HG02798 (cell line): ENCODE measurements at regions not wholly inside any gene's neighbourhood (a gene's known extent, or its start where the extent isn't known, plus 50 kb on each side); places are given as distances from the start of the nearest gene placed in this dataset.

Experiments used
- ATAC-seq: cut with Tn5 transposase; IDR thresholded peaks from one replicate; pipeline ENCODE4 v1.9.1; 2021; ENCODE audit warnings: mild to moderate bottlenecking; ENCODE audit not compliant: unreplicated experiment, poor library complexity

DNA sequence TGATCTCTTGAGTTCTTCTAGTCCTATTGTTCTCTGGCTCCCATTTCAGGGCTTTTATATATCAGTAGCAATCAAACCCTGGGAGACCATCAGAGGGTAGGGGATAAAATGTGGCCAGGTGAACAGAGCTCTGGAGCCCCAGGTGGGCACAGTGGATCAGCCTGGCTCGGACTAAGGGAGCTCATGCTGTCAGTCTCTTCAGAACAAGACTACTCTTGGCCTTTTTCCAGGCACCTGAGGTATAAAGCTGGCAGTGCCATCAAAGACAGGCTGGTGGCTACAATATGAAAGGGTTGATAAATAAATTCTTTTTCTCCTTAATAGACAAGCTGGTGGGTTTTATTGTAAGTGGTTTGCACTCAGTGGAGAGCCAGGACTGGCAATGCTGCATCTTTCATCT lies 160.0 kb upstream of the CCL2 start:
- ATAC-seq, result no peak

DNA sequence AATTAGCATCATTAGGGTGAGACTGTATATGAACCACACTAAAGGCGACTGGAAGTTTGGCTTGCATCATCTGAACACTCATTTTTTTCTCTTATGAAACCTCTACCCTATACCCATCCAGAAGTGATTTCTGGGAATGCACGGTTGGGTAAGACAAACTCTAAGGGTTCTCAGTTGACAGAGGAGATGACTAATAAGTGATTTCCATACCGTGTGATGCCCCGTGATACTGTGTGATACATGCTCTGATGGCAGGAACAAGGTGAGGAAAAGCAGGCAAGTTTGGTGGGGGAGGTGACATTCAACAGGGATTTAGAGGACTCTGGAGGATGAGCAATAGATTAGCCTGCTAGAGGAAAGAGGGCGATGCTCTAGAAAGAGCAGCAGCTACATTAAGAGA lies 156.4 kb upstream of the CCL2 start:
- ATAC-seq, result no peak

DNA sequence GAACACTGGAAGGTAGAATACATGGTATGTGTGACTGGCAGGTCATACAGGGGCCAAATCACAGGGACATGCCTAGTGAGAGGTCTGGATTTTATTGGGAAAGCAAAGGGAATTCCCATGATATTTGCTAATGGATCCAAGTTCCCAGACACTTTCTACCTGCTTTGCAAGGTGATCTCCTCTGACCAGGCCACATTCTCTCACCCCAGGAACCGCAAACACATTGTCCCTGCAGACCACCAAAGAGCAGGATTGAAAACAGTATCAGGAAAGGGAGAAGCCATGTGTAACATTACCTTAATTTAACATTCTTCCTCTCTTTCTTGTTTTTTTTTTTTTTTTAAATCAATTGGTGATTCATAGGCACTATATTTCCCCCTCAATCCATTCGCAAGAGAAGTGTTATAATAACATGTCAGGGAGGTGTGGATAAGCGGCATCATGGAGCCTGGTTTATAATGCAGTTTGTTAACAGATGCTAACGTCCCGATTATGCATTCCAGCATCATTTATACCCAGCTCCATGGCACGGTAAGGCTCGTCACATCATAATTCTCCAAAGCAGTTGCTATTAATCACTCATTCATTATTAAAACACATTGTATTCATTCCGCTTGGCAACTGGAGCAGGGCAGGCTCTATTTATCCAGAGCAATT lies 155.1 kb upstream of the CCL2 start:
- no peak for ATAC-seq

DNA sequence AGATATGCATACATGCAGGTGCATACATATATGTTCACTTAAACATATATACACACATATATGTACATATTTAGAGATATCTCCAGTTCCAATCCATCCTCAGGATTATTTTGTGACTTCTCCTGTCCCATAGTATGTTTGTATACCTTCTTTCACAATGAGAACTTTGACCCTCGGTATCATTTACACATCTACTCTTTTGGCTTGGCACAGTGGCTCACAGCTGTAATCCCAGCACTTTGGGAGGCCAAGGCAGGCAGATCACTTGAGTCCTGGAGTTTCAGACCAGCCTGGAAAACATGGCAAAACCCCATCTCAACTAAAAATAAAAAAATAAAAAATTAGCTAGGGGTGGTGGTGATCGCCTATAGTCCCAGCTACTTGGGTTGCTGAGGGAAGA lies 148.1 kb upstream of the CCL2 start:
- no peak for ATAC-seq

GRCh38 chr17:34110315-34110714 lies 144.8 kb upstream of the CCL2 start:
- ATAC-seq, result no peak

- ATAC-seq, result no peak
Observed at GRCh38 chr17:34113089-34113488, 142.0 kb upstream of the CCL2 start.

DNA sequence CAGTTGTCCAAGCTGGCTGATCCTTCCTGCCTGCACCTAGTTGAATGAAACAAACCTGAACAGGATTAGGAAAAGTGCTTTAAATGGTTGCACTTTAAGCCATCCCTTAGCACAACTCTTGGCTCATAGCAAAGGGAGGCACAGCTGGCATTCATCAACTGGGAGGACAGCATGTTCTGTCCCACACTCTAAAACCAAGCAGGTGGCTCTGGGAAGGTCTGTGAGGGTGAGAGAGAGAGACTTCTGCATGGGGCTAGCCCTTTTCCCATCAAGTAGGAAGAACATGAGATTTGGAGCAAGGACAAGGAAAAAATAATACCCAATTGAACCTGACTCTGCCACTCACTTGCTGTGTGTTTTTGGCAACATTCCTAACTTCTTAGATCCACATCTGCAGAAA lies 140.9 kb upstream of the CCL2 start:
- ATAC-seq, result no peak

- no peak for ATAC-seq
Observed at GRCh38 chr17:34116306-34116705, 138.8 kb upstream of the CCL2 start.

- no peak for ATAC-seq
Observed at GRCh38 chr17:34117332-34117731, 137.8 kb upstream of the CCL2 start.

DNA sequence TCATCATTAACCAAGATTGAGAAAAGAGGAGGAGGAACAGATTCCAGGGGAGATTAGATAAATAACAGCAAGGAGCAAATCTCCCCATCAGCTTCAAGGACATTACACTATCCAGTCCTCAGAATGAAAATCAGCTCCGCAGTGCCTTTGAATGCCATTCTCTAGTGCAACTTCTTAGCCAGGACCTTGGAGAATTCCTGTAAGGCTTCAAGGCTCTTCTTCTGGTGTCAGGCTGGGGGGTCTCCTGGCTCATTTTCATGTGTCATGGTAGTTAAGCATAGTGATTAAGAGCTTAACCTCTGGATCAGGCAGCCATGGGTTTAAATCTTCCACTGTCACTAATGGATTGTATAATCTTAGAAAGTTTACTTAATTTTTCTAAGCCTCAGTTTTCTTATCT lies 137.3 kb upstream of the CCL2 start:
- no peak for ATAC-seq

DNA sequence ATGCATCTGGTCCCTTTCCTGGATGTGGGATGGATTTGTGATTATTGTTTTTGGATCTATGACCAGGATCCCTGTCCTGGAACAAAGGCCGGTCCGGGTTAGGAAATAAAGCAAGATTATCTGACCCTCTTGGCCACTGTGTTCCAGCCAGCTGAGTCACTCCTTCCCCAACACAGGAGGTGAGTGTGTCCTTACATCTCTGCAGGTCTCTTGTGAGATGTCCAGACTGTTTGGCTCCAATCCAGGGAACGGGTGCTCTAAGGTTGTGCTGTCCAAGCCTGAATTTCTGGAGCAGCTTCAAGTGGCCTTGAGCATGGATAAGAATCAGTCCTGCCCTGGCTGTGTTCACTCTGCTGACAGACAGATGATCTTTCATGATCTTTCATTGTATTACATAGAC lies 136.5 kb upstream of the CCL2 start:
- ATAC-seq, result no peak

DNA sequence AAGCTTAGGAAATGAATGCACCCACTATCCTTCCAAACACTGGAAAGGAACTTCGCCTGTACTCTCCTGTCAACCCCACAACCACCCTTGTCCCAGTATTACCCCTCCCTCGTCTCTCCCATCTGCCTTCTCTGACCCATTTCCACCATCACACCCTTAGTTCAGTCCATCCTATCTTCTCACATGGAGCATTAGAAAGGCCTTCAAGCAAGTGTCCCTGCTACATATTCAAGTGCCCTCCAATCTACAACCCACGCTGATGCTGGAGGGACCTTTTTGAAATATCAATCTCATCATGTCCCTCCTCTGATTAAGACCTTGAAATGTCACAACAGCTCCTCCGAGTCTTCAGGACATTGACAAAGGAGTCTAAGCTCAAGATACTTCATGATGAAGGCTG lies 133.8 kb upstream of the CCL2 start:
- ATAC-seq, result no peak

- ATAC-seq, result no peak
Observed at GRCh38 chr17:34122515-34122914, 132.6 kb upstream of the CCL2 start.

DNA sequence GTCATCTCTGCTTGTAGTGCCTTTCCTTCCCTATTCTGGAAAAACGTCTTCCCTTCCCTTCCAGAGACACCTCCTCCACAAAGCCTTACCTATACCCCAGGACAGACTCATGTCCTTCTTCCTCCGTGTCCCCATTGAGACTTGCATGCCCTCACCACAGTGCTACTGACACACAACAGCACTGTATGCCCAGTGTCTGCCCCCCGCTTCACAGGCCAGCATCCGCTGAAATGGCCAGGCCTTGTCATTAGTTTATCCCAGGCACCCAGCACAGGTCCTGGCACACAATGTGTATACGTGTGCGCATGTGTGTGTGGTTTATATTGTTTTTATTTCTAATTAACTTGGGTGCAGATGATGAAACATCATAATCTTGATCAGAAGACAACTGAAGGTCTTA lies 130.1 kb upstream of the CCL2 start:
- no peak for ATAC-seq

DNA sequence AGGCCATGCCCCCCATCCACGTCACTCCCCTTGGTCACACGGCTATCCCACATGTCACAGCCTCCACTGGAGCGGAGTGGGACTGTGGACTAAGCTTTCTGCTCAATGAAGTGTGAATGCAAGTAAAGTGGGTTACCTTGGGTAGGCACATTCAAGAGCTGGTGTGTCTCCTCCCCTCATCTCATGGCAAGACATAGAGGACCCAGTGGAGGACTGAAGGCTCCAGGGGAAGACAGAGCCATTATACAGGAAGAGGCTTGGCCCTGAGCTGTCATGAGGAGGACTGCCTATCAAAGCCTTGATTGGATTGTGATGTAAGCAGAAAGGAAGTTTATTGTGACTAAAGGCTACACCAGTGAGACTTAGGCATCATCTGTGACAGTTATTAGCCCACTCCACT lies 129.2 kb upstream of the CCL2 start:
- ATAC-seq, result no peak

DNA sequence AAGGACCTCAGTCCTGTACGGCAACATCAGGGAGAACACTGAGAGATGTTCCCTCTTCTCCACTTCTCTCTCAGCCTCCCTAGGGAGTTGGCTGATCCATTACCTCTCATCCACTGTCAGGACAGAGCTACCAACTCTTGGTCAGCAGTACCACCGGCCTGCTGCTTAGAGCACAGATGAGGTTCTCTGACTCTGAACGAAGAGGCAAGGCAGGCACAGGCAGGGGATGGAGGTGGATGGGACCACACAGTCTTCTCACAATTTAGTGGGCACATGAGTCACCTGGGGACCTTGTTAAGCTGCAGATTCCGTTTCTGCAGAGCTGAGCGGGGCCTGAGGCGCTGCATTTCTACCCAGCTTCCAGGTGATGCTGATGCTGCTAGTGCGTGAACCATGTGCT lies 128.6 kb upstream of the CCL2 start:
- ATAC-seq, result no peak

DNA sequence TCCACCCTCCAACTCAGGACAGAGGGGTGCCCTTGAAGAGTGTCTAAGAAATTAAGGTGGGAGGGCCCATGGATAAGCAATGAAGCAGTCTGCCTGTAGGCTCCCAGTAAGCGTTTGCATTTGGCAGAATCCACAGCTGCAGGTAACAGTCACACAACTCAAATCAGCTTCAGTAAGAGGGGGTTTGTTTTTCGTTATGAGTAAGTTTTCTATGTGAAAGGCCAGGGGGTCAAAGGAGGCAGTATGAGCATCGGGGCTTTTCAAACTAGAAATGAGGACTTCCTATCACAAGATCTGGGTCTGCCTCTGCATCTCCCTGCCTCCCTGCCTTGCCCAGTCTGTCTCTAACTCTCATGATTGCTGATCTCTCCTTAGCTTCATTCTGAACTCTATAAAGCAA lies 128.1 kb upstream of the CCL2 start:
- no peak for ATAC-seq

DNA sequence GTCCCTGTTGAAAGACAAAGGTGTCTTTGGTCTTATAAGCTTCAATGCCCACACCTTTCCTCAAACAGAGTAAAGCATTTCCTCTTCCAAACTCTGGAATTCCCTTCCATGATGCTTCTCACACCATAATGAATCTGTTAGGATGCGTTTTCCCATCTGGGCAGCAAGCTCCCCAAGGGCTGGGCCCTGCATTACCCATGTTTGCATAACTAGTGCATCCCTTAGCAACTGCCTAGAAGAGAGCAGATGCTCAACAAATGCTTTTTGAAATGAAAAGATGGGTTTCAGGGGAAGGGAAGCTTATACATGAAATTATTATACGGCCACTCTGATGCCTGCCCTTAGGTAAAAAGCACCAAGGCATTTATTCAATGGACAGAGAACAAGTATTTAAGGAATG lies 124.5 kb upstream of the CCL2 start:
- ATAC-seq, result no peak

DNA sequence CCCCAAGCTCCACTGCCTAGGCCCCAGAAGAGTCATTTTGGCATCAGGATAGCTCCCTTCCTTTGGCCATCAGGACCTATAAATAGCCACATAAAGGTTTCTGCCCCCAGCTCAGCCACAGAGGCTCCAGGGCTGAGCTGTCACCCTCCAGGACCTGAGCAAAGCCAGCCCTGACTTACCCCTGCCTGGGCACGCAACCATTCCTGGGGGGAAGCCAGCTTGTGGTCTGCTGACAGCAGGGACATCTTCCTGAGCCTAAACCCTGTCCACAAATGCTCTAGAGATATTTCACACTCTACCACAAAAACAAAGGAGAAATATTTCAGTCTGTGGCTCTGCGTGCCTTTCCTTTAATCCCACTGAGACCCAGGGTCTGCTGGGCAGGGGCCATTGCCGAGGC lies 123.7 kb upstream of the CCL2 start:
- ATAC-seq, result no peak

DNA sequence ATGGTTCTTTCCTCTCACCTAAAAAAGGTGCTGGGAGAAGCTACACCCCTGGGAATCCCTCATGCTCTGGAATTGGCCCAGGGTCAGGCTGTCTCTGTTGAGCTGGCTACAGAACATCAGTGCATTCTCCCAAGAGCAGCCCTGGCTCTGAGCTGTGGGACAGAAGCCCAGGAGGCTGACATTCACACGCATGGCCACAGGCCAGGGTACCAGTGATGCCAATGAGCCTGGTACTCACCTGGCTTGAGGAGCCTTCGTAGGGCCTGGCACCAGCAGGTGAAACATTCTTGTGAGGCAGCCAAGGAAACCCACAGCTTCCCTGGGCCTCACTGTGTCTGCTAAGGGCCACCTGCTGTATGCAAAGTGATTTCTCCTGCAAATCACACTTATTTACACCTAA lies 121.7 kb upstream of the CCL2 start:
- ATAC-seq, result no peak

GRCh38 chr17:34135841-34136240 lies 119.2 kb upstream of the CCL2 start:
- ATAC-seq, result no peak

GRCh38 chr17:34140006-34140405 lies 115.1 kb upstream of the CCL2 start:
- ATAC-seq, result no peak

DNA sequence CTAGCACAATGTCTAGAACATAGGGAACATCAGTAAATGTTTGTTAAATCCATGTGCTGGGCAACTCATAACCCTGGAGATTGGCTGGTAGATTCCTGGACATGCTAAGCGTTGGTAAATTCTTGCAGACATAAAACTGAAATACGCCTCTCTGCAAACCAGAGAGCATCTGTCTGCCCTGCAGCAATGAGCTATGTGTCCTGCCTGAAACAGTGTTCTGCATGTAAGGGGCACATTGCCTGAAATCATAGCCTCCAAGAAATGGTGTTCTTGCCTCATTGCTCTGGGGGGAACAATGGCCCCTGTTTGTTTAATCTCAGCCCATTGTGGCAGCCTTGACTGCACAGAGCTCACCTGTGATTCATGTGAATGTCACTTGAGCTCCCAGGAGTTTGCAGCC lies 113.5 kb upstream of the CCL2 start:
- ATAC-seq, result no peak
